Heart left ventricle (tissue), 13 donors: ENCODE measurements at regions not wholly inside any gene's neighbourhood (a gene's known extent, or its start where the extent isn't known, plus 50 kb on each side); places are given as distances from the start of the nearest gene placed in this dataset.
"Not testable (repeated sequence)": the region's sequence is repeated elsewhere in the genome, so short reads cannot be mapped to it uniquely, and the experiment has no call there.

Source experiments
- CTCF ChIP-seq, 12 donors: fragments of 200-600 bp; sonication (generic) in 4 of 12; IDR thresholded peaks; one replicate each; pipeline versions ENCODE4 v1.5.0 to v1.8.0; 2018 to 2022; ENCODE audit warnings: antibody characterized with exemption in 12 of 12, mild to moderate bottlenecking in 5 of 12
- POLR2A ChIP-seq, 2 donors: fragments of 450-650 bp; IDR thresholded peaks; one replicate each; pipeline ENCODE4 v1.6.1; 2017; ENCODE audit warnings: antibody characterized with exemption in 2 of 2, mild to moderate bottlenecking in 2 of 2, moderate library complexity in 2 of 2
- donor health status: ischemic (EF 13 %, LVEDD 7.1; RV severe dilation, severe dysfunction).
- donor health status: DM: no; HTN: yes; CAD: no.
- donor health status: DM: no; HTN: no; CAD: no.
- donor health status: ischemic (EF 25% LVEDD 6.9; RV normal size, moderate dysfunction).
- donor health status: ischemic (EF 25% LVEDD 5.7; RV mildly dilated, moderate dysfunction).
- donor health status: ischemic (EF 35%, LVEDD 5.7; RV mildly dilated, moderate dysfunction).
- donor health status: nonischemic (EF 11% LVEDD 7.7; RV severe dilation, severe dysfunction).
- donor health status: DM: yes; HTN: yes; CAD: no.
- donor health status: PGD.
- donor health status: ischemic (EF 29% LVEDD 5.4; RV normal size, mild dysfunction).
- donor health status: nonischemic (EF 23%, LVEDD 6.1; RV moderate dilation, normal function).

GRCh38 chr2:90292451-90292850 lies 1601.0 kb downstream of the RPIA start:
- not testable (repeated sequence) for TF ChIP-seq CTCF, POLR2A (IDR thresholded peaks at IDR 0.05)
